Fibroblast of lung (primary cell): ENCODE measurements at regions not wholly inside any gene's neighbourhood (a gene's known extent, or its start where the extent isn't known, plus 50 kb on each side); places are given as distances from the start of the nearest gene placed in this dataset.

Experiments
- EZH2 ChIP-seq: IDR thresholded peaks from 2 replicates; pipeline ENCODE4 v1.5.1; 2012; ENCODE audit warnings: low read length, control low read depth, mild to moderate bottlenecking; ENCODE audit errors: missing control alignments
- TF ChIP-seq, protein P1 (sequence below), 2 donors: IDR thresholded peaks in 1 of 2; conservative IDR thresholded peaks in 1 of 2; 1 replicate in 1 of 2; 2 replicates in 1 of 2; pipeline ENCODE4 v1.5.1; 2011 to 2012; ENCODE audit warnings: low read length in 2 of 2, control low read depth in 1 of 2, inconsistent platforms in 1 of 2, low read depth in 1 of 2, mild to moderate bottlenecking in 1 of 2

DNA sequence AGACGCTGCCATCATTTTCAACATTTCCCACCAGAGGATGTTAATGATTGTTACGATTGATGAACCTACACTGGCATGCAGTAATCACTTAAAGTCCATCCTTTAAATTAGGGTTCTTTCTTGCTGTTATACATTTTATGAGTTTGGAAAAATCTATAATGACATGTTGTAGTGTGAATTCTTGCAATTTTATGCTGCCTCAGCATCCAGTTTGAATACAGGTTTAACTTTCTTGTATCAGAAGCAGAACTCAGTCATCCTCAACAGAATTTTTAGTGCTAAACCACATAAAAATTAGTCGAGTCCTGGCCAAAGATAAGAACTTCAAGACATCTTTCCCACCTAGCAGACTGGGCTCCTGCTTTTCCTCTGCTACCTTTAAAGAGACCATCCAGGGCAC lies 303.3 kb downstream of the NUP35 start:
- TF ChIP-seq, protein P1, sequence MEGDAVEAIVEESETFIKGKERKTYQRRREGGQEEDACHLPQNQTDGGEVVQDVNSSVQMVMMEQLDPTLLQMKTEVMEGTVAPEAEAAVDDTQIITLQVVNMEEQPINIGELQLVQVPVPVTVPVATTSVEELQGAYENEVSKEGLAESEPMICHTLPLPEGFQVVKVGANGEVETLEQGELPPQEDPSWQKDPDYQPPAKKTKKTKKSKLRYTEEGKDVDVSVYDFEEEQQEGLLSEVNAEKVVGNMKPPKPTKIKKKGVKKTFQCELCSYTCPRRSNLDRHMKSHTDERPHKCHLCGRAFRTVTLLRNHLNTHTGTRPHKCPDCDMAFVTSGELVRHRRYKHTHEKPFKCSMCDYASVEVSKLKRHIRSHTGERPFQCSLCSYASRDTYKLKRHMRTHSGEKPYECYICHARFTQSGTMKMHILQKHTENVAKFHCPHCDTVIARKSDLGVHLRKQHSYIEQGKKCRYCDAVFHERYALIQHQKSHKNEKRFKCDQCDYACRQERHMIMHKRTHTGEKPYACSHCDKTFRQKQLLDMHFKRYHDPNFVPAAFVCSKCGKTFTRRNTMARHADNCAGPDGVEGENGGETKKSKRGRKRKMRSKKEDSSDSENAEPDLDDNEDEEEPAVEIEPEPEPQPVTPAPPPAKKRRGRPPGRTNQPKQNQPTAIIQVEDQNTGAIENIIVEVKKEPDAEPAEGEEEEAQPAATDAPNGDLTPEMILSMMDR (conservative IDR thresholded peaks at IDR 0.05 in 1 of 2, IDR thresholded peaks at IDR 0.05 in 1 of 2; ENCODE audit: low read depth in 1 of 2, low read length in 2 of 2): no peak
- no peak for TF ChIP-seq EZH2
